Gastrocnemius medialis (tissue), 4 donors: ENCODE measurements at regions not wholly inside any gene's neighbourhood (a gene's known extent, or its start where the extent isn't known, plus 50 kb on each side); places are given as distances from the start of the nearest gene placed in this dataset.

Source experiments
- ATAC-seq, 2 donors: fragments of 150-250 bp; one replicate each; pipeline ENCODE4 v1.9.1; 2016
- DNase-seq, 2 donors: peaks; one replicate each; pipeline ENCODE4 v3.0.0-alpha.2; 2019
- H3K27ac ChIP-seq, 4 donors: fragments of 200-600 bp; sonication (generic); 1 replicate in 1 of 4; 2 replicates in 3 of 4; pipeline ENCODE4 v1.5.1; 2016 to 2018; ENCODE audit warnings: mild to moderate bottlenecking in 2 of 4, moderate library complexity in 1 of 4
- H3K27me3 ChIP-seq, 3 donors: fragments of 200-600 bp; sonication (generic) in 2 of 3; 1 replicate in 1 of 3; 2 replicates in 2 of 3; pipeline versions ENCODE4 v1.5.1 to v1.6.0; 2016 to 2019; ENCODE audit warnings: mild to moderate bottlenecking in 1 of 3, moderate library complexity in 1 of 3
- H3K36me3 ChIP-seq, 2 donors: fragments of 200-600 bp; sonication (generic) in 1 of 2; one replicate each; pipeline ENCODE4 v1.5.1; 2017 to 2018
- H3K4me1 ChIP-seq, 2 donors: fragments of 200-600 bp; sonication (generic) in 1 of 2; one replicate each; pipeline ENCODE4 v1.5.1; 2016 to 2017; ENCODE audit warnings: mild to moderate bottlenecking in 2 of 2
- H3K4me3 ChIP-seq, 4 donors: fragments of 200-600 bp; sonication (generic) in 3 of 4; 1 replicate in 1 of 4; 2 replicates in 3 of 4; pipeline ENCODE4 v1.5.1; 2016 to 2019; ENCODE audit warnings: mild to moderate bottlenecking in 2 of 4
- H3K9me3 ChIP-seq, 3 donors: fragments of 200-600 bp; sonication (generic) in 2 of 3; 1 replicate in 1 of 3; 2 replicates in 2 of 3; pipeline ENCODE4 v1.5.1; 2016 to 2019
- POLR2A ChIP-seq, 2 donors: fragments of 450-650 bp; IDR thresholded peaks; one replicate each; pipeline ENCODE4 v1.6.1; 2017; ENCODE audit warnings: antibody characterized with exemption in 2 of 2, mild to moderate bottlenecking in 2 of 2, moderate library complexity in 2 of 2
- in situ Hi-C, 4 donors: fragments of 200-750 bp; cut with MboI; loops; one replicate each; pipeline versions ENCODE4 v1.15.0 to v1.8.0; 2017; ENCODE audit warnings: low sequenced_read_pairs in 4 of 4
- intact Hi-C: fragments of 100-400 bp; cut with DNase I; formaldehyde crosslinking; loops from one replicate; pipeline ENCODE4 v1.15.1; 2023; ENCODE audit warnings: low total_unique reads
- TF ChIP-seq, protein P1 (sequence below), 5 experiments: fragments of 450-650 bp in 3 of 5; fragments of 200-600 bp in 2 of 5; sonication (generic) in 2 of 5; IDR thresholded peaks in 4 of 5; conservative IDR thresholded peaks in 1 of 5; 1 replicate in 4 of 5; 2 replicates in 1 of 5; pipeline ENCODE4 v1.5.1; 2016 to 2019; ENCODE audit warnings: antibody characterized with exemption in 5 of 5, mild to moderate bottlenecking in 3 of 5, moderate library complexity in 3 of 5

DNA sequence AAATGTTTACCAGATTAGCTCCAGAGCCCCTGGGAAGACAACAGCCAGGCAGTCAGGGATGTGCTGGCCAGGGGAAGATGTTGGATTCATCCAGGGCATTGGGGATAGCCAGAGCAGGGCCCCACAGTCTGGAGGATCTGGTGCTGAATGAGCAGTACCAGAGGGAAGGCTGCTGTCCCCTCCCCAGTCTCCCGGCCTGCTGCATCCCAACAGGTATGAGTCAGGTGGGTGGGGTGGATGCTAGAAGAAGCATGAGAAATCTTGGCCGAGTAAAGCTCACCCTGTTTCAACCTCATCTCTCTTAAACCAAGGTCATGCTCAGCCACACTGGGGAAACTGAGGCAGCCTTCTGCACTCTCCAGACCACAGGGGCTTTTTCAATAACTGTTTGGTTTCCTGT is 71.9 kb upstream of the SEC14L1 start:
- ATAC-seq: no peak
- intact Hi-C loops: no loop called here
- in situ Hi-C loops: loop anchor here in 3 of 4 donors (10.0 to 25.0 kb wide), 2 partner anchors 204 to 443 kb away; partner anchors contain the start of gene MGAT5B (in 1 of the 3)
- Histone ChIP-seq H3K4me3 (no peak overlapping the region), H3K4me1 (no peaks in the 10 kb centered on the region), H3K9me3 (no peaks in the 10 kb centered on the region), H3K27me3 (peaks cover 0 to 13% (median 3%) of the 10 kb centered on the region in 3 donors), H3K27ac (no peak overlapping the region), H3K36me3 (no peaks in the 10 kb centered on the region)
- TF ChIP-seq POLR2A (IDR thresholded peaks at IDR 0.05): no peak
- TF ChIP-seq, protein P1, sequence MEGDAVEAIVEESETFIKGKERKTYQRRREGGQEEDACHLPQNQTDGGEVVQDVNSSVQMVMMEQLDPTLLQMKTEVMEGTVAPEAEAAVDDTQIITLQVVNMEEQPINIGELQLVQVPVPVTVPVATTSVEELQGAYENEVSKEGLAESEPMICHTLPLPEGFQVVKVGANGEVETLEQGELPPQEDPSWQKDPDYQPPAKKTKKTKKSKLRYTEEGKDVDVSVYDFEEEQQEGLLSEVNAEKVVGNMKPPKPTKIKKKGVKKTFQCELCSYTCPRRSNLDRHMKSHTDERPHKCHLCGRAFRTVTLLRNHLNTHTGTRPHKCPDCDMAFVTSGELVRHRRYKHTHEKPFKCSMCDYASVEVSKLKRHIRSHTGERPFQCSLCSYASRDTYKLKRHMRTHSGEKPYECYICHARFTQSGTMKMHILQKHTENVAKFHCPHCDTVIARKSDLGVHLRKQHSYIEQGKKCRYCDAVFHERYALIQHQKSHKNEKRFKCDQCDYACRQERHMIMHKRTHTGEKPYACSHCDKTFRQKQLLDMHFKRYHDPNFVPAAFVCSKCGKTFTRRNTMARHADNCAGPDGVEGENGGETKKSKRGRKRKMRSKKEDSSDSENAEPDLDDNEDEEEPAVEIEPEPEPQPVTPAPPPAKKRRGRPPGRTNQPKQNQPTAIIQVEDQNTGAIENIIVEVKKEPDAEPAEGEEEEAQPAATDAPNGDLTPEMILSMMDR (IDR thresholded peaks at IDR 0.05 in 4 of 5, conservative IDR thresholded peaks at IDR 0.05 in 1 of 5): no peak
- no peak for DNase-seq

DNA sequence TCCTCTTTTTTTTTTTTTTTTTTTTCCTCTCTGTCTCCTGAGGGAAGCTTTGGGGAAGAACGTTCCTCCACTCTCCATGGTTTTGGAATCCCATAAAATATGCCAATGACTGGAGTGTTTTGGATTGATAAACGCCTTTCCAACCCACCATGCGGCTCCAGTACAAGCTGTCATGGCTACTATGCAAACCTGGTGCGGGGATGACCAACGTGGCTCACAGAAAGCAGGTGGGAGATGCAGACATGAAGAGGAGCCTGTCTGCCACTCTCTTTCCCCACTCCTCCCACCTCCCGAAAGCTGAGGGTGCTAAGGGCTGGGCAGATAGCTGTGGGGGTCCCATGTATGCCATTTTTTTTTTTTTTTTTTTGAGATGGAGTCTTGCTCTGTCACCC is 69.9 kb upstream of the SEC14L1 start:
- intact Hi-C loops: no loop called here

DNA sequence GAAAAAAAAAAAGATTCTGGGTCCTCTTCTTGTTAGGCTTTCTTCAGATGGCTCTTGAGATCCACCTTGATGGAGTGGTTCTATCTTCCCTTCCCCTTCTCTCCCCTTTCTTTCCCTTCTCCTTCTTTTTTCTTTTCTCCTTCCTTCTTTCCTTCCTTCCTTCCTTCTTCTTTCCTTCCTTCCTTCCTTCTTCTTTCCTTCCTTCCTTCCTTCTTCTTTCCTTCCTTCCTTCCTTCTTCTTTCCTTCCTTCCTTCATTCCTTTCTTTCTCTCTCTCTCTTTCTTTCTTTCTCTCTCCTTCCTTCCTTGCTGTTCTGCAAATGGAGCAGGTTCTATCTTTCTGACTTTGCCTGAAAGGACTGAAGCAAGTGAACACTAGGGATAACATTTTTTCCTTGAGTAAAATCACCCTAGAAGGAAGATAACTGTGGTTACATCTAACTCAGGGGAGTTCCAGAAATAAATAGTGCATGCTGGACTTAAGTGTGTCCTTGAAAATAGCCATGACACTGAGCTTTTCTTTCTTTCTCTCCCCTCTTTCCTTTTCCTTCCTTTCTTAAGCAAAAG is 68.8 kb upstream of the SEC14L1 start:
- Histone ChIP-seq H3K27me3 (peaks cover 0 to 13% (median 3%) of the 10 kb centered on the region in 3 donors), H3K4me1 (peaks cover 2 to 4% of the 10 kb centered on the region in 2 donors), H3K36me3 (no peaks in the 10 kb centered on the region), H3K27ac (no peak overlapping the region), H3K4me3 (no peak overlapping the region), H3K9me3 (no peaks in the 10 kb centered on the region)
- intact Hi-C loops: no loop called here
- no peak for DNase-seq
- ATAC-seq: no peak
- TF ChIP-seq, protein P1 (IDR thresholded peaks at IDR 0.05 in 4 of 5, conservative IDR thresholded peaks at IDR 0.05 in 1 of 5): no peak
- TF ChIP-seq POLR2A (IDR thresholded peaks at IDR 0.05): no peak
- in situ Hi-C loops: loop anchor here in 2 of 4 donors (25.0 kb wide), 1 partner anchor 440 kb away; no protein-coding TSS in a partner anchor

More for the DNA sequence above, 69.9 kb upstream of the SEC14L1 start:
- Histone ChIP-seq H3K9me3 (no peaks in the 10 kb centered on the region), H3K27me3 (peaks cover 0 to 13% (median 3%) of the 10 kb centered on the region in 3 donors), H3K4me1 (no peaks in the 10 kb centered on the region), H3K36me3 (no peaks in the 10 kb centered on the region), H3K4me3 (no peak overlapping the region), H3K27ac (no peak overlapping the region)
- in situ Hi-C loops: loop anchor here in 2 of 4 donors (25.0 kb wide), 1 partner anchor 441 kb away; no protein-coding TSS in a partner anchor
- no peak for TF ChIP-seq POLR2A (IDR thresholded peaks at IDR 0.05)
- TF ChIP-seq, protein P1 (IDR thresholded peaks at IDR 0.05 in 4 of 5, conservative IDR thresholded peaks at IDR 0.05 in 1 of 5): no peak
- no peak for DNase-seq
- no peak for ATAC-seq

DNA sequence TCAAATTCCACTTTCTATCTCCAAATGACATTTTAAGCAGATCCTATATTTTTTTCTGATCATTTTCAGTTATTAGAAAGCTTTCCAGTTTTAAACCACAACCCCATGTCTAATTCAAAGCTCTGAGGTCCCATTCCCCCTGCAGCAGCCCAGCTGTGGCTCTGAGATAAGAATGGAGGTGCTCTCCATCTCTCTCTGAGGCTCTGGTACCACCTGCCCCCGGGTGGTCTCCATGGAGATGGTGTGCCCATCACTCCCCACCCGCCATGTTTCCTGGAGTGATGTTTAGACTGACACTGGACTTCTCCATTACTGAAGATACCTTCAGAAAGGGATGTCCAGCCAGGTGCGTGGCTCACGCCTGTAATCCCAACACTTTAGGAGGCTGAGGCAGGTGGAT is 68.1 kb upstream of the SEC14L1 start:
- ATAC-seq: no peak
- DNase-seq: no peak
- H3K27me3 ChIP-seq: peaks cover 0 to 13% (median 3%) of the 10 kb centered on the region in 3 donors
- H3K36me3 ChIP-seq: no peaks in the 10 kb centered on the region
- in situ Hi-C loops (loop anchor here in 2 of 4 donors (25.0 kb wide), 1 partner anchor 440 kb away; no protein-coding TSS in a partner anchor), intact Hi-C loops (no loop called here)
- H3K4me1 ChIP-seq: peaks cover 2 to 4% of the 10 kb centered on the region in 2 donors
- H3K4me3 ChIP-seq: no peak overlapping the region
- TF ChIP-seq, protein P1 (IDR thresholded peaks at IDR 0.05 in 4 of 5, conservative IDR thresholded peaks at IDR 0.05 in 1 of 5): no peak
- TF ChIP-seq POLR2A (IDR thresholded peaks at IDR 0.05): no peak
- no peaks in the 10 kb centered on the region for H3K9me3 ChIP-seq
- no peak overlapping the region for H3K27ac ChIP-seq
